Germinal center (tissue), 1 donor: ENCODE measurements at regions not wholly inside any gene's neighbourhood (a gene's known extent, or its start where the extent isn't known, plus 50 kb on each side); places are given as distances from the start of the nearest gene placed in this dataset.
"Not testable (repeated sequence)": the region's sequence is repeated elsewhere in the genome, so short reads cannot be mapped to it uniquely, and the experiment has no call there.

Source experiments
- DNase-seq: peaks from one replicate; pipeline ENCODE4 v3.0.0; 2012; ENCODE audit warnings: mixed read lengths, low spot score

DNA sequence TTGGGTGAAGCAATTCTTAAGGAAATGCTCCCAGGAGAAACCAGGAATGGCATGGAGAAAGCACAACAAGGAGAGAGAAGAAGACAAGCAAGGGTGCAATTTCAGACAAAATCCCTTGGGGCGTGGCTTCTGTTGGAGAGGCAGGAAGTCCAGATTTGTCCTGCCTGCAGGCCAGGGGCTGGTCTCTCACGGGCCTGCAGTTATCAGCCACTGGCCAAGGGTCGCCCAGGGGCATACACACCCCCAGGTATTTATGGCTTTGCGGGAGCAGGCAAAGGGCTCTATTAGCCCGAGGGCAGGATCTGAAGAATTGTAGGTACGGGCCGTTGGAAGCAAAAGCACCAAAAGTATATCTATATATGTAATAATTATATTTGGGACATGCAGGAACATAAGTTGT lies 87.7 kb downstream of the IYD start:
- DNase-seq: no peak

DNA sequence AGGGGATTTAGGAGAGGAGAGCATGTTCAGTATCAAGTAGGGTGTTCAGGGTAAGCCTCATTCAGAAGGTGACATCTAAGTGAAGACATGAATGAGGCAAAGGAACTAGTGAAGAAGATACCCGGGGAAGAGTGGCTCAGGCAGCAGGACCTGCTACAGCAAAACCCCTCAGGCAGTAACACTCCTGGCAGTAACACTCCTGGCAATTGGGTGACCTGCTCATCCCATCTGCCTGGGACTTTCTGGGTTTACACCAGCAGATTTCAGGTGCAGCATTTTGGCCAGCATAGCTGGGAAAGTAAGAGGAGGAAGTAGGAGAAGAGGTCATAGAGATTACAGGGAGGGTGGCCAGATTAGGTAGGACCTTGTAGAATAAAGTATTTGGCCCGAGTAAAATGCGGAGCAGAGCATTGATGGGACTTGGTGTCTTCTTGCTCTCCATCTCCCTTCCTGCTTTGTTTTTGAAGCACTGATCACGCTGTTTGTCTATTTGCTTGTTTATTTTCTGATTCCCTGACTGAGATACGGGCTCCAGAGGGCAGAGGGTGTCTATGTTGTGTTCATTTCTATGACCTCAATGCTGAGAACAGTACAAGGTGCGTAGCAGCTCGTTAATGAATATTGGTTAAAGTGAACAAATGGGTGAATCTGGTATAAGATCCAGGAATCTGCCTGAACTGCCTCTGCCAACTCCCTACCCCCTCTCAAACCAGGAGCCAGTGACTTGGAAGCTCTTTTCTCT lies 88.3 kb downstream of the IYD start:
- DNase-seq: no peak

DNA sequence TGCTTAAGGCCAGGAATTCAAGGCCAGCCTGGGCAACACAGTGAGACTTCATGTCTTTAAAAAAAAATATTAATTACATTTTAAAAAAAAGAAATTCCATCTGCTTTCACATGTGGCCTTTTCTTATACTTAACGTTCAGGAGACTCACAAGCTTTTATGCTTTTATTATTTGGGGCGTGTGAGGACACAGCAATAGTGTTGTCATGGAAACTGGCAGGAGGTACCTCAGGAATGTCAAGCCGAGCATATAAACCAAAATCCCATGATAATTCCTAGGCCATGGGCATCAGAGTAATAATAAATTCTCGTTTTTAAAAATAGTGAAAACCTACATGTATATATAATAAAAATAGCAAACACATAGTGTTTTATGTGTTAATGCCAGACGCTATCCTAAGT lies 89.8 kb downstream of the IYD start:
- no peak for DNase-seq

DNA sequence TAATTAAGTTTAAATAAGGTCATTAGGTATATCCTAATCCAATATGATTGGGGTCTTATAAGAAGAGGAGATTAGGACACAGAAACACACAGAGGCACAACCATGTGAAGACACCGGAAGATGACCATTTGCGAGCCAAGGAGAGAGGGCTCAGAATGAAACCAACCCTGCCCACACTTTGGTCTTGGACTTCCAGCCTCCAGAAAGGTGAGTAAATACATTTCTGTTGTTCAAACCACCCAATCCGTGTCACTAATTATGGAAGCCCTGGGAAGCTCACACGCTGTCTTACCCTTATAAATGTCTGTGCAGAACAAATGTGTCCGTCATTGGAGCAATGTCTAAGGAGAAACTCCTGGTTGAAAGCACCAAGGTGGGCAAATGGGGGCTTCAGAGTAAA lies 95.0 kb downstream of the IYD start:
- DNase-seq: no peak

DNA sequence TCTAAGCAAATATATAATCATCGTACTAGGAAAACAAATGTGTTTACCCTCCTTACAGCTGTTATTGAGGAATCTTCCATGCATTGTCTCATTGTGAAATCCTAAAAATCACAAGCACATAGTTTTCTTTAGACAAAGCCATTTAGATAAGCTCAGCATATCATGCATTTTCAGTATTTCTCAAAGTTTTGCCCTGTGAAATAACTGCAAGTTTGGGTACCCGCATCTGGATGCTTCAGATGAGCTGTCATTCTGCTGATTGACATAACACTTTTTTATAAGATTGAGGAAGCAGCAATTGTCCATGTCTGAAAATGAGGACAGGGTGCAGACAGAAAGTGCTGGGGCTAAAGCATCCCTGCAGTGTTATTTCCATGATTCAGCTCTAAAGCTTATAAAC lies 96.2 kb downstream of the IYD start:
- no peak for DNase-seq

DNA sequence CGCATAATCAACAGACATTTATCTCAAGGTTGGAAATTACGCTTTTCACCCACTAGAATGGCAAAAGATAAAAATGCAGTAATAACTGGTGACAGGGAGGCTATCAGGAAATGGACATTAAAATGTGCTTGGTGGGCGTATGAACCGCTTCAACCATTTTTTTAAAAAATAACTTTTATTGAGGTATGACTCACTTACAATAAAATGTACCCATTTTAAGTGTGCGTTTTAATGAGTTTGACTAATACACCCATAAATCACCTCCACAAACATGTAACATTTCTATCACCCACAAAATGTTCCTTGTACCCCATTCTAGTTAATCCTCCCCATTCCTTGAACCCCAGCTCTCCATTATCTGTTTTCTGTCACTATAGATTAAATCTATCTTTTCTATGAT lies 96.8 kb downstream of the IYD start:
- DNase-seq: no peak

DNA sequence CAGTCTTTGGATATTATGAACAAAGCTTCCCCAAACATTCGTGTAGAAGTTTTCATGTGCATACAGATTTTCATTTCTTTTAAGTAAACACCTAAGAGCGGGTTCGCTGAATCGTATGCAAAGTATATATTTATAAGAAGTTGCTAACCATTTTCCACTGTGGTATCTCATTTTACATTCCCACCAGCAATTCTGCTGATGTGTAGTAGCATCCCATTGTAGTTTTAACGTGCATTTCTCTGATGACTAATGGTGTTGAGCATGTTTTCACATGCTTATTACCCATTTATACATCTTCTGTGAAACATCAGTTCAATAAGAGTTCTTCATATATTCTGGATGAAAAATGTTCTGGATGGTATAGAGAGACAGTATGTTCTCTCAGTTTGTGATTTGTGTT lies 97.4 kb downstream of the IYD start:
- DNase-seq: no peak

DNA sequence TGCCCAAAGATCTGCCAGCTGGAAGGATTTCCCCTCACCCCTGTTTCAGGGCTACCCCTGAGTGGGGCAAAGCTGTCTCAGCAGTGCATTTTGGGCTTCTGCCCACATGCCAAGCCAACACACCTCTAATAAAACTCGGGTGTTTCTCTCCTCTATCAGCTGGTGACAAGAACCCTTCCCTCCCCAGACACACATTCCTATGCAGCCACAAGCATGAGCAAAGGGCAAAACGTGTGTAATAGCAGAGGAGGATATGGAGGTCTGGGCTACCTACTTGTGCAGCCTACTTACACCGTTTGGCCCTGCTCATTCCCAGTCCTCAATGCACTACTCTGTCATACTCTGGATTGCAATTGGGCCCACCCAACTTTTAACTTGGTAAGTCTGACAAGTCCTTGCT lies 101.3 kb downstream of the IYD start:
- no peak for DNase-seq

DNA sequence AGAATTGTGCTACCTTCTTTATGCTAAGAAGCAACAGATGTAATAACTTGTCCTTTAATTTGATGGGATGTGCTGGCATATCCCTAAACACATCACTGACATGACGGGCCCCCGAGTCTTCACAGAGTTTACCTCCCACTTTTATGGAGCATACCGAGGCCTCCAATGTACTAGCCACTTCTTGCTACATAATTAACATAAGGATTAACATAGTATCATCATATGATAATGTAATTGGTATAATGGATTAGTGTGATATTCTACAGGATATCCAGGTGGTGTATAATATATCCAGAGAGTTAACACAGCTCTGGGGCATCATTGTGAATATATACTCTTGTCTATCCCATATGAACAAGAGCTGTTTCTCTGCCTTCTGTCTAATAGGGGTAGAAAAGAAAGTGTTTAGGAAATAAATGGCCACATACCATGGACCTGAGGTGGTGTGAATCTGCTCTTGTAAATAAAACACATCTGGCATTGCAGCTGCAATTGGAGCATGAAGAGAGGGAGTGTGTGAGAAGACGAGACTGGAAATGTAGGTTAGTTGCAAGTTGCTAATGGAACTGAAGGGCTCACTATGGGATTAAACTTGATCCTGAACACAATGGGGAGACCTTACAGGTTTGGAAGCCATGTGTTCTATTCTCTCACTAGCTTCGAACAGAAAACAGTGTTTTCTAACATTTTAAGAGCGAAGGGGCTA lies 102.3 kb downstream of the IYD start:
- no peak for DNase-seq

DNA sequence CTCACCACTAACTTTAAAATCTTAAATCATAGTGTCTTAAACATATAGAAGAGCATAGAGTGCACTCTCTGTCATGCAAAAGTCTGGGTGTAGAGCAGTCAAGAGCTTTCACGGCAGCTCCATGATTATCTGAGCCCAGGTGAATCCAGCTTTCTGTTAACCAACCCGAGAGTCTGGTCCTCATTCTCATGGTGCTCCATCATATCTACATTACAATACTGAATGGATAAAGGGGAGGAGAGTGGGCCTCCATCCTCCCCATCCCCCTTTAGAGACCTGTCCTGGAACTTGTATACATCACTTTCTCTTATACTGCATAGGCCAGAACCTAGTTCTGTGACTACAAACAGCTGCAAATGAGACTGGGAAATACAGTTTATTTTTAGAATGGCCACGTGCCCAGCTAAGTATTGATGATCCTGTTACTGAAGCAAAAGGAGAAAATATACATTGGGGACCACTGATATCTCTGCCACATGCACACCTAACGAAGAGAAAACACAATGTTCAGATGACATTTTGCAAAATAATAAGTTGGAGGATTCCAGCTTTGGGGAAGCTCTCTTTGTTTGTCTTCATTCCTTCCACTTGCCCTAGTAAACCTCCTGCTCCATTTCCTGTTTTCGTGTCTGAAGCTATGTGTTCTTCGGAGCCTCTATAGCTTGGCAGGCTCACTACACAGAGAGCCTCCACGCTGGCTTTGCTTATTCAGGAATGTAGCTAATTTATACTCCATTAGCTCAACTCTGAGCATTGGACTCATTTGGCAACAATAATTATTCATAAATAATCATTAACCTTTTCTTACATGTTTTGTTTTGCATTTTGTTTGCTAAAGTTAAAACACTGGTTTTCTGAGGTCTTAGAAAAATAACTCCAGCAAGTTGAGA lies 110.1 kb downstream of the IYD start:
- DNase-seq: no peak

DNA sequence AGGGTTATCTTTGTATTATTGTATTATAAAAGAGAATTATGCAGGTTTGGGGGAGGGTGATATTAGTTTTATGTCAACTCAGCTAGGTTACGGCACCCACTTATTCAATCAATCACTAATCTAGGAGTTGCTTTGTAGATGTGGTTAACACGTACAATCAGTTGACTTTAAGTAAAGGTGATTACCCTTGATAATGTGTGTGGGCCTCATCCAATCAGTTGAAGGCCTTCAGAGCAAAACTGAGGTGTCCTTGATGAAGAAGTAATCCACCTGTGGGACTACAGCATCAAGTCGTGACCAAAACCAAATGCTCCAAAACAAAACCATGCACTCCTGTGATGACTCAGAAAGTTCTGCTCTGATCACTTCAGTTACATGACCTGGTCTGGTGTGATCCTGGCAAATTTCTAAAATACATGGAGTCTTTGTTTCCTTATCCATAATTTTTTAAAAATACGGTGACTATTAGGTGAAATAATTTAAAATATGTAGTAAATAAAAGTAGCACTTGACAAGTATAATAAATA lies 114.1 kb downstream of the IYD start:
- DNase-seq: no peak

DNA sequence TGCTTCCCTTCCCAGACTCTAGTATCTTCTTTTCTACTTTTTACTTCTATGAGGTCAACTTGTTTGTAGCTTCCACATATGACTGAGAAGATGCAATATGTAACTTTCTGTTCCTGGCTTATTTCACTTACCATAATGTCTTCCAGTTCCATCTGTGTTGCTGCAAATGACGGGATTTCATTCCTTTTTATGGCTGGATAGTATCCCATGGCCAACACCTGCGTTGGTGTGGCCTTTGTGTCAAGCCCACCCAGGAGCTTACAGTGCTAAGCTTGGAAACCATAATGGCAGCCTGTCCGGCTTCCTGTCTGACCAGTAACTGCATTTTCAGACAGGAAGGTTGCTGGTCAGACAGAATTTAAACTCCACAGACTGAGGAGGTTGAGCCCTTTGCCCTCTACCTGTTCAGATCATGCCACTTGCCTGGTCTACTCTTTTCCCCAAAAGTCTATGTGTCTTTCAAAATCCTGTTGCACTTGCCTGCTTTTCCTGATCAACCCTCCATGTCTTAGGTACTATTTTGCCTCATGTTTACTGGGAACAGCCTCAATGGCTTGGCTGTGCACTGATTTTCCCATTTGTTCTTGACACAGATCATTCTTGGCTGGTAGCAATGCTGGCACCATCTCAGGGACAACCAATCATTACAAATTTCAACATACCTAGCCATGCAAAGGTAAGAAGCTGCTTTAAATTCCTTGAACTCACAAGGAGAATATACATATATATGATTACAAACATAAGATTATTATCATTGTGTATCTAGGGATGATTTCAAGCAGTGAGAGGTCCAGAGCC lies 114.3 kb upstream of the PLEKHG1 start:
- no peak for DNase-seq

DNA sequence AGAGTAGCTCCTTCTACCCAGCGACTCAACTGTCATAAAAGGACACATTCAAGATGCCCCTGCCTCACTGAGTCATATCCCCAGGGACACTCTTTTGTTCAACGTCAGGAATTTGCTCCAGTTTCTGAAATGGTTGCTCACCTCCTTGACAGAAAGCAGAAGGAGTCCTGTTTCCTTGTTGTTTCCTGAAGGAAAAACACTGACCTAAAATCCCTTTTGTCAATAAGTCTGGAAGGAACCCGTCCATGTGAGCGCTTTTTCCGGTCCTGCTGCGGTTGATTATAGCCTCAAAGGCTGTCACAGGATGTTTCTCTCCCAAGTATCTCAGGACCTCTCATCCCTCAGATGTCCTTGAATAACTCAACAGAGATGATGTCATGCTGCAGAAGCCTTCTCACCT lies 113.6 kb upstream of the PLEKHG1 start:
- no peak for DNase-seq

DNA sequence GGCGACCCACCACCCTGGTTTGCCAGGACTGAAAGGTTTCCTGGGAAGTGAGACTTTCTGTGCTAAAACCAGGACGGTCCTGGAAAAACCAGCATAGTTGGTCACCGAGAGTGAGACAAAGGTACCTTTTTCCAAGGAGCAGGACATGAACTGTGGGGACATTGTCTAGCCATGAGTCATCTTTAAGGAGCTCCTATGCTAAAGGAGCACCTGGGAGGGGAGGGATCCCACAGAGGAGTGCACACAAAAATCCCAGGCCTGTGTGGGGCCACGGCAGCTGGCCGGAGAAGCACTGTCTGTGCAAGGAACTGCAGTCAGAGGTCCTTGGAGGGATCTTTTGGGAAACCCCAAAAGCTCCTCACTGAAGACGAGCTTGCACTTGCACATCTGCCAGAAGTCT lies 109.1 kb upstream of the PLEKHG1 start:
- no peak for DNase-seq

DNA sequence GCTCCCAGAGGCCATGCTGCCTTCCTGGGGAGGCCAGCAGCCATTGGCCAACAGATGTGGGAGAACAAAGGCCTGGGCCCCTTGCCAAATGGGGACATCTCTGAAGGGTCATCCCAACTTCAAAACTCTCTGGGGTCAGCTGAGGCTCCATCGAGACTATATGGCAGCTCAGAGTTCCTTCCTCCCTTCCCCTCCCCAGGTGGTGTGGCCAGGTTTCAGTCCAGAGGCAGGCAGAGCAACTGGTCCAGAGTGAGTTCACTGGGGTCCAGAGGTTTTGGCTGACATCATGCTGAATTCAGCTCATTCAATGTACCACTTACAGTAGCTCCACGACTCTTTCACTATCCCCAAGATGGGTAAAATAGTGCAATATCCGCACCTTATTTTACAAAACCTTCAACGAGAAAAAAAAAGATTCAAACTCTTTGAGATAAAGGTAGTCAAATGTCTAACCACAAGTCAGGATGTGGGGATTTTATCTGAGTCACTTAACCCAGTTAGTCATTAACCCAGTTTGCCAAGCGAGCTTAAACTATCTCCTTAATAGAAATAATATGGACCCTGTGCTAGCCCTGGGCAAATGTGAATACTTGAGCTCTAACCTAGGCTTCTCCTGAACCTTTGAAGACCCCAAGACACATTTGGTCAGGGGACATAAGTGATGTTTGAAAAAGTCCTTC lies 108.4 kb upstream of the PLEKHG1 start:
- no peak for DNase-seq

DNA sequence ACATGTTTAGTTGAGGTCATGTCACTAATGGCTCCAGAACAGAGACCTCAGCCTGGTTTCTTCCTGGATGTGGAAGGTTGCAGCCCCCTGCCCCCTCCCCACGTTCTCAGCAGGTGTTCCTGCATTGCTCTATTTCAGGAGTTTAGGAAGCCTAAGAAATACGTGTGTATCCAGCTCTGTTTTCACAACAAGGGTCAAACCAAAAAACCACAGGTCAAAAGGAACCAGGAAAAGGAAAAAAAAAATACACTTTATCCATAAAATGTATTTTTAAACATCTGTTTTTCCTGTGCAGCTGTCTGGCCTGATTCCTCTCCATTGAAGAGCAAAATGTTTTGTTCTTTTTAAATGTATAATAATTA lies 107.9 kb upstream of the PLEKHG1 start:
- DNase-seq: no peak

DNA sequence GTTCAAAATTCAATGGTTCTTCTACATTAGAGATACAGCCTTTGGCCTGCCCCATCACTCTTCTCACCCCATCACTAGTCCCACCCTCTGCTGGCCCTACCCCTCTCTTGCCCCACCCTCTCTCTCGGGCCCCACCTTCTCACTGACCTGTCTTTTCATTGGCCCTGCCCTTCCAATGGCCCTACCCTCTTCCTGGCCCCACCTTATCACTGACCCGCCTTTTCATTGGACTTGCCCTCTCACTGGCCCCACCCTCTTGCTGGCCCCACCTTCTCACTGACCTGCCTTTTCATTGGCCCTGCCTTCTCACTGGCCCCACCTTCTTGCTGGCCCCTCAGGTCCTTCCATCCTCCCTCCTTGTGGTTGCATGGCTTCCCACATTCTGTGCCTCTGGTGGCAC lies 107.2 kb upstream of the PLEKHG1 start:
- no peak for DNase-seq

DNA sequence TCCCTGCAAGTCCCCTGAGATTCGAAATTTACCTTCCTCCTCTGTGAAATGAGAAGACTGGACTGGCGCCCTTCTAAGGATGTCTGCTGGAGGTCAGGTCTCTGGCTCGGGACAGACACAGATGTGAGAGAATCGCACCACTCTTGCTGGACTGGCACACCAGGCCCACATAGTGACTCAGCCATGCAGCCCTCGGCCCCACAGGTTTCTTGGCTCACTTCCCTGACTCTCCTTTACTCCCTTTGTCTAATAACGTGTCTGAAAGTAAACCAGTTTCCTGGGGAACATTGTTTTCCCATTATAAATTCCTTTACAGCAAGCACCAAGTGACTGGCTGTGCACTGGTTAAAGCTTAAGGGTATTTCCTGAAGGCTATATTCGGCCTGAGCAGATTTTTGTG lies 106.7 kb upstream of the PLEKHG1 start:
- DNase-seq: no peak

DNA sequence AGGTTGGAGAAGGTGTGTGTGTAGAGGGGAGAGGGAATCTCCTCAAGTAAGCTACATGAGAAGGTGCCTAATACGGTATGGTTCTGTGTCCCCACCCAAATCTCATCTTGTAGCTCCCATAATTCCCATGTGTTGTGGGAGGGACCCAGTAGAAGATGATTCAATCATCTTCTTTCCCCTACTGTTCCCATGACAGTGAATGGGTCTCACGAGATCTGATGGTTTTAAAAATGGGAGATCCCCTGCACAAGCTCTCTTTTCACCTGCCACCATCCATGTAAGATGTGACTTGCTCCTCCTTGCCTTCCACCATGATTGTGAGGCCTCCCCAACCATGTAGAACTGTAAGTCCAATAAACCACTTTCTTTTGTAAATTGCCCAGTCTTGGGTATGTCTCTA lies 106.1 kb upstream of the PLEKHG1 start:
- DNase-seq: not testable (repeated sequence)

DNA sequence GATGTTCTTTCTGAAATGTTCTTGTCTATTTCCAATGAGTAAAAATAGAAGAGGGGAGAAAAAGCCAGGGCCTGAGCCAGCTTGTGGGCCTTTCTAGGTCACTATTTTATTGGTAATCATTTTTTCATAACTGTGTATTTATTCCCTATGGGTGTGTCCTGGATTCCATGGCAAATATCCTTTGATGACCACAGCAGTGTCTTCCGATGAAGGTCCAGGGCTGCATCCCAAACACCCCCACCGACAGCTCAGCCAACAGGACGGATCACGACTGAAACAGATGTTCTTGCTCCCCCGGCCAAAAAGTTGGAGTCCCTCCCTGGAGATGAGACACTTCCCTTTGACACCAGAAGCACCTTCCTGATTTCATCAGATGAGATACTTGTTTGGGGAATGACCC lies 105.4 kb upstream of the PLEKHG1 start:
- DNase-seq: no peak

DNA sequence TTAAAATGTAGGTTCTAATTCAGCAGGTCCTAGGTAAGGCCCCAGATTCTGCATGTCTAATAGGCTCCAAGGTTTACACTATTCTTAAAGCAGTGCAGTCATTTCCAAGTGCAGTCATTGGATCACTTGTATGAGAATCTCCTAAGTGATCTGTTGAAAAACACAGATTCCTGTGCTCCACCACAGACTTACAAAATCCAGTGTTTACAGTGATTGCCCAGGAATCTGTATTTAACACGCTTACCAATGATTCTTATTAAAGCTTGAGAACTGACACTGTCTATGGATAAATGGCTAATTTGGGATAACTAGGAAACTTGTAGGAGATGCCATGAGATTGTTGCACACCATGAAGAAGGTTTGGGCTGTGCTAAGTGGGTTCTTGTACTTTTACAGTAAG lies 104.6 kb upstream of the PLEKHG1 start:
- no peak for DNase-seq
